ENCODE measurements at regions not wholly inside any gene's neighbourhood (a gene's known extent, or its start where the extent isn't known, plus 50 kb on each side); places are given as distances from the start of the nearest gene placed in this dataset.

GRCh38 chr5:175305251-175305650 lies 138.7 kb downstream of the DRD1 start:
- H3K14ac ChIP-seq (replicated peaks; ENCODE audit: low read depth, low read length), result no peak overlapping the region
- no peaks in the 10 kb centered on the region for H4K20me1 ChIP-seq (ENCODE audit: insufficient read depth, low read length)
- no peak overlapping the region for H3K27ac ChIP-seq (ENCODE audit: insufficient read depth, low read length)
- POLR2A ChIA-PET (ENCODE audit: unreplicated experiment), result no interaction called here
- no peaks in the 10 kb centered on the region for H3K27me3 ChIP-seq (ENCODE audit: control insufficient read depth, insufficient read depth, low read length)
- no CpG with 5 or more reads among the region's 5 CpGs for WGBS, 2 experiments (ENCODE audit: extremely low coverage in 2 of 2, insufficient read length in 1 of 2)
- no peak overlapping the region for H2BK5ac ChIP-seq (ENCODE audit: low read depth, low read length, poor library complexity, severe bottlenecking)
- TF ChIP-seq NFE2L2 (IDR thresholded peaks at IDR 0.05; ENCODE audit: low read depth, low read length), result no peak
- TF ChIP-seq CEBPB (IDR thresholded peaks at IDR 0.05; ENCODE audit: low read depth, low read length), result no peak
- no peak for TF ChIP-seq CHD1 (IDR thresholded peaks at IDR 0.05; ENCODE audit: low read depth, low read length)
- TF ChIP-seq SMC3 (IDR thresholded peaks at IDR 0.05; ENCODE audit: low read depth, low read length), result no peak
- no peak for TF ChIP-seq USF2 (IDR thresholded peaks at IDR 0.05; ENCODE audit: low read depth, low read length)
- TF ChIP-seq RFX5 (IDR thresholded peaks at IDR 0.05; ENCODE audit: low read depth, low read length), result no peak
- TF ChIP-seq FOS (IDR thresholded peaks at IDR 0.05; ENCODE audit: low read depth, low read length), result no peak
- TF ChIP-seq MAFK (IDR thresholded peaks at IDR 0.05; ENCODE audit: low read depth, low read length), result no peak
- no peak for TF ChIP-seq POLR2A (IDR thresholded peaks at IDR 0.05; ENCODE audit: low read depth, low read length)
- TF ChIP-seq MAZ (IDR thresholded peaks at IDR 0.05; ENCODE audit: borderline replicate concordance, low read depth, low read length), result no peak
- no peak for TF ChIP-seq RAD21 (IDR thresholded peaks at IDR 0.05; ENCODE audit: low read length)
- no peak for TF ChIP-seq MXI1 (IDR thresholded peaks at IDR 0.05; ENCODE audit: borderline replicate concordance, low read depth, low read length)
- TF ChIP-seq RCOR1 (IDR thresholded peaks at IDR 0.05; ENCODE audit: insufficient replicate concordance, low read length), result no peak
- H3K23ac ChIP-seq (ENCODE audit: low read depth, low read length), result no peak overlapping the region
- H3K36me3 ChIP-seq (ENCODE audit: control insufficient read depth, insufficient read depth, low read length), result no peaks in the 10 kb centered on the region
- H2BK120ac ChIP-seq (ENCODE audit: low read depth, low read length), result no peak overlapping the region
- H3K4me3 ChIP-seq (ENCODE audit: insufficient read depth, low read depth, low read length), result no peak overlapping the region
- H3K9ac ChIP-seq (ENCODE audit: low read depth, low read length), result no peak overlapping the region
- in situ Hi-C loops (cut with MboI; ENCODE audit: low sequenced_read_pairs) (no loop called here), intact Hi-C loops (cut with micrococcal nuclease) (no loop called here), dilution Hi-C loops (cut with HindIII; ENCODE audit: low sequenced_read_pairs, unreplicated experiment) (no loop called here)
- no peak overlapping the region for H2BK15ac ChIP-seq (ENCODE audit: low read depth, low read length)
- no peak overlapping the region for H3K56ac ChIP-seq (ENCODE audit: extremely low read depth, insufficient read depth, low read length)
- BruUV-seq (replicated peaks), result no TSS peak
- no peak overlapping the region for H3K18ac ChIP-seq (ENCODE audit: low read depth, low read length)
- H3K9me1 ChIP-seq (ENCODE audit: insufficient read depth, low read length), result no peaks in the 10 kb centered on the region
- no peak overlapping the region for H2AFZ ChIP-seq (replicated peaks; ENCODE audit: low read length, poor library complexity)
- H4K8ac ChIP-seq (ENCODE audit: low read depth in 2 of 2, low read length in 2 of 2), result no peak overlapping the region
- H3K79me1 ChIP-seq (ENCODE audit: low read depth in 1 of 2, low read length in 2 of 2), result no peaks in the 10 kb centered on the region
- no peaks in the 10 kb centered on the region for H3K4me1 ChIP-seq (ENCODE audit: control insufficient read depth, insufficient read depth, low read length)
- no peak overlapping the region for H4K91ac ChIP-seq (ENCODE audit: insufficient read depth, low read depth, low read length)
- H2AK9ac ChIP-seq (replicated peaks; ENCODE audit: low read depth, low read length, poor library complexity), result no peak overlapping the region
- no peak for ATAC-seq (ENCODE audit: low read depth)
- DNase-seq, result no peak
- no peak overlapping the region for H2BK20ac ChIP-seq (ENCODE audit: low read depth, low read length)
- no peak overlapping the region for H4K5ac ChIP-seq (ENCODE audit: low read depth, low read length)
- no peak overlapping the region for H2AK5ac ChIP-seq (ENCODE audit: low read depth, low read length)
- H3K4me2 ChIP-seq (ENCODE audit: low read depth, low read length), result no peak overlapping the region
- H3K9me3 ChIP-seq (ENCODE audit: control insufficient read depth, insufficient read depth, low read length), result no peaks in the 10 kb centered on the region
- CTCF ChIA-PET, result no interaction called here
- no peak overlapping the region for H3K4ac ChIP-seq (ENCODE audit: low read depth, low read length)
